Fibroblast of mammary gland (primary cell): ENCODE measurements at regions not wholly inside any gene's neighbourhood (a gene's known extent, or its start where the extent isn't known, plus 50 kb on each side); places are given as distances from the start of the nearest gene placed in this dataset.
A peak's percentile ranks its signal among the peaks of the same experiment; 100 is the strongest.

Experiments used
- DNase-seq: peaks from one replicate; pipeline ENCODE4 v3.0.0-alpha.2; 2010; ENCODE audit warnings: low read depth
- H3K4me3 ChIP-seq: 2 replicates; pipeline ENCODE4 v1.5.1; 2011; ENCODE audit warnings: low read depth, mild to moderate bottlenecking, low read length, moderate library complexity; ENCODE audit not compliant: control insufficient read depth
- CTCF ChIP-seq: conservative IDR thresholded peaks from 2 replicates; pipeline ENCODE4 v1.5.1; 2011; ENCODE audit warnings: low read depth, low read length, inconsistent platforms; ENCODE audit not compliant: control insufficient read depth, insufficient read depth

GRCh38 chr20:50405235-50405914 is 104.8 kb upstream of the PTPN1 start:
- no peak overlapping the region for H3K4me3 ChIP-seq

GRCh38 chr20:50405915-50406609 is 104.1 kb upstream of the PTPN1 start:
- no peak for TF ChIP-seq CTCF
- DNase-seq, result no peak
- no peak overlapping the region for H3K4me3 ChIP-seq

More at GRCh38 chr20:50405235-50405914, 104.8 kb upstream of the PTPN1 start:
- no peak for DNase-seq
- TF ChIP-seq CTCF, result no peak

- H3K4me3 ChIP-seq, result no peak overlapping the region
- no peak for DNase-seq
- no peak for TF ChIP-seq CTCF
Measured at GRCh38 chr20:50406610-50407136, 103.5 kb upstream of the PTPN1 start.

GRCh38 chr20:50408526-50409364 is 101.4 kb upstream of the PTPN1 start:
- no peak for TF ChIP-seq CTCF
- no peak for DNase-seq
- H3K4me3 ChIP-seq, result no peak overlapping the region

- TF ChIP-seq CTCF, result no peak
- H3K4me3 ChIP-seq, result no peak overlapping the region
- DNase-seq, result peak; percentile 66
Measured at GRCh38 chr20:50409495-50409894, 100.7 kb upstream of the PTPN1 start.

GRCh38 chr20:50410343-50410742 is 99.8 kb upstream of the PTPN1 start:
- no peak for TF ChIP-seq CTCF
- H3K4me3 ChIP-seq, result no peak overlapping the region
- DNase-seq, result no peak
